Colonic mucosa (tissue), 4 donors: ENCODE measurements at regions not wholly inside any gene's neighbourhood (a gene's known extent, or its start where the extent isn't known, plus 50 kb on each side); places are given as distances from the start of the nearest gene placed in this dataset.

Source experiments
- DNase-seq: peaks from one replicate; pipeline ENCODE4 v3.0.0-alpha.2; 2020
- H3K27ac ChIP-seq: fragments of 200-600 bp; one replicate; pipeline ENCODE4 v1.8.0; 2021
- H3K27me3 ChIP-seq: fragments of 200-600 bp; one replicate; pipeline ENCODE4 v1.8.0; 2021
- H3K36me3 ChIP-seq: fragments of 200-600 bp; one replicate; pipeline ENCODE4 v1.8.0; 2021
- H3K4me1 ChIP-seq: fragments of 200-600 bp; one replicate; pipeline ENCODE4 v1.8.0; 2021; ENCODE audit warnings: mild to moderate bottlenecking
- H3K4me3 ChIP-seq: fragments of 200-600 bp; one replicate; pipeline ENCODE4 v1.8.0; 2021
- H3K9ac ChIP-seq, 2 donors: one replicate each; pipeline ENCODE4 v1.7.0; 2013; ENCODE audit warnings: control low read depth in 2 of 2, low read depth in 2 of 2, low read length in 2 of 2
- H3K9me3 ChIP-seq: fragments of 200-600 bp; one replicate; pipeline ENCODE4 v1.8.0; 2021
- CTCF ChIP-seq: fragments of 200-600 bp; IDR thresholded peaks from one replicate; pipeline ENCODE4 v1.8.0; 2022; ENCODE audit warnings: antibody characterized with exemption, mild to moderate bottlenecking
- intact Hi-C: fragments of 100-400 bp; cut with DNase I; formaldehyde crosslinking; loops from one replicate; pipeline ENCODE4 v1.14.1; 2022
- donor health status: healthy.
- donor health status: DM: no; HTN: no; CAD: no.
- donor health status: DM: no; HTN: no; CAD: no.

DNA sequence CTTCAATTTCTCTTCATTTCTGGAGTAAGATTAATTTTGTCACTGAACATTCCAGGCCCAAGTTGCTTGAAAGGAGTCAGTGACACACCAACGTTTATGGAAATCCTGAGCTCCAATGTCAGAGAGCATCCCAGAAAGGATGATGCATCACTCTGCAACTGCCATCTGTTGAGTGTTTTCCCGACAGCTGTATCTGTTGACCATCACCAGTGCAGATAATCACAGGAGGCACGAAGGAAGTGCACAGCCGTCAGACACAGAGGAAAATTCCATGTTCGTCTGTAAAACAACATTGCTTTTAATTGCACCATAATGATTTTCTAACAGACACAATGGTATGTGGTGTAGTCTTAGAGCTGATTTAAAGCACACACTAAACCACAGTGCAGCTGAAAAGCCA, 376.7 kb upstream of the ADGRL2 start:
- intact Hi-C loops: no loop called here
- DNase-seq: no peak
- no peak overlapping the region for H3K9ac ChIP-seq
- no peak overlapping the region for H3K27ac ChIP-seq
- no peaks in the 10 kb centered on the region for H3K9me3 ChIP-seq
- H3K27me3 ChIP-seq: no peaks in the 10 kb centered on the region
- H3K4me1 ChIP-seq: no peaks in the 10 kb centered on the region
- H3K36me3 ChIP-seq: no peaks in the 10 kb centered on the region
- H3K4me3 ChIP-seq: no peak overlapping the region
- no peak for TF ChIP-seq CTCF

DNA sequence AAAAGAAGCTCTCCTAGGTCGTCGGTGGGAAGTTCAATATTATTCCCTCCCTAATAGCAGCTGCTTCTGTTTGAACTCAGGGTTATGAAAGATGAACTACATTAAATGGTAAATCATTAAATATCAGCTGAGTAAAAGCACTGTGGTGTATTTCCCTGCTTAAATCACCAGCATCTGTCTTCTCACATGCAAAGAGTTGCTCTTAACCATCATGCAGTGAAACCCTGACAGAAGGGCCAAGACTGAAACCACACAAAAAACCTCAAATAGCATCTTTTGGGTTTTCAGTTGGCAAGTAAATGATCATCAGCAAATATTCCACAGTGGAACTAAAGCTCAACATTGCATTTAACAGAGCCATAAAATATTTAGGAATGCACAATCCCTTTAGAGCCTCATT, 380.0 kb upstream of the ADGRL2 start:
- H3K27me3 ChIP-seq: no peaks in the 10 kb centered on the region
- H3K36me3 ChIP-seq: no peaks in the 10 kb centered on the region
- H3K9ac ChIP-seq: no peak overlapping the region
- no peak overlapping the region for H3K27ac ChIP-seq
- DNase-seq: no peak
- no peaks in the 10 kb centered on the region for H3K9me3 ChIP-seq
- intact Hi-C loops: no loop called here
- TF ChIP-seq CTCF: no peak
- H3K4me1 ChIP-seq: no peaks in the 10 kb centered on the region
- no peak overlapping the region for H3K4me3 ChIP-seq

- Histone ChIP-seq H3K27ac (no peak overlapping the region), H3K36me3 (no peaks in the 10 kb centered on the region), H3K4me3 (no peak overlapping the region), H3K9me3 (no peaks in the 10 kb centered on the region), H3K9ac (no peak overlapping the region), H3K4me1 (no peaks in the 10 kb centered on the region), H3K27me3 (no peaks in the 10 kb centered on the region)
- TF ChIP-seq CTCF: peak; percentile 87
- peak; percentile 89 for DNase-seq
- intact Hi-C loops: no loop called here
Measured at GRCh38 chr1:81414488-81415015, 386.2 kb upstream of the ADGRL2 start.

GRCh38 chr1:81412954-81413353, 387.8 kb upstream of the ADGRL2 start:
- H3K27ac ChIP-seq: no peak overlapping the region
- intact Hi-C loops: no loop called here
- no peak for TF ChIP-seq CTCF

GRCh38 chr1:81410941-81411340, 389.8 kb upstream of the ADGRL2 start:
- TF ChIP-seq CTCF: no peak
- no peaks in the 10 kb centered on the region for H3K4me1 ChIP-seq
- no peak for DNase-seq
- no peak overlapping the region for H3K9ac ChIP-seq
- H3K27ac ChIP-seq: no peak overlapping the region
- no peaks in the 10 kb centered on the region for H3K36me3 ChIP-seq
- H3K4me3 ChIP-seq: no peak overlapping the region
- no peaks in the 10 kb centered on the region for H3K27me3 ChIP-seq
- no peaks in the 10 kb centered on the region for H3K9me3 ChIP-seq
- intact Hi-C loops: no loop called here

More at GRCh38 chr1:81412954-81413353, 387.8 kb upstream of the ADGRL2 start:
- H3K9ac ChIP-seq: no peak overlapping the region
- H3K36me3 ChIP-seq: no peaks in the 10 kb centered on the region
- no peak for DNase-seq
- no peaks in the 10 kb centered on the region for H3K4me1 ChIP-seq
- no peaks in the 10 kb centered on the region for H3K9me3 ChIP-seq
- no peaks in the 10 kb centered on the region for H3K27me3 ChIP-seq
- H3K4me3 ChIP-seq: no peak overlapping the region

DNA sequence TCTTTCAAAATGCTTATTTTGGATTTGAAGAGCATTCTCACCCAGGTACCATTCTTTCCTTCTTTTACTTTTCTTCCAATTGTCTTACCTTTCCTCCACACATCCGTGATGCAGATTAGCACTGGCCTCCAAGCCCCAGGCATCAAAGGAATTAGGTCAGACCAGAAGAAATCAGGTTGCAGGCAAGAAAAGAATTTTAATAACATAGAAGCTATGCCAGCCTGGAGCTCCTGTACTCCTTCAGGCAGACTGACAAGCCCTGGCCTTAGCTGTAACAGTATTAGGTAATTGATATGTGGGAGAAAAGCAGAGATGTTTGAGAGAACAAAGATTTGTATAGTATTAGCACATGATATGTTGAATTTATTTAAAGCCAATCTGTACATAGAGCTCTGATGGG, 390.4 kb upstream of the ADGRL2 start:
- Histone ChIP-seq H3K36me3 (no peaks in the 10 kb centered on the region), H3K27me3 (no peaks in the 10 kb centered on the region), H3K27ac (no peak overlapping the region), H3K4me3 (no peak overlapping the region), H3K9ac (no peak overlapping the region), H3K4me1 (no peaks in the 10 kb centered on the region), H3K9me3 (no peaks in the 10 kb centered on the region)
- no peak for TF ChIP-seq CTCF
- no peak for DNase-seq
- intact Hi-C loops: no loop called here
